ENCODE measurements at regions not wholly inside any gene's neighbourhood (a gene's known extent, or its start where the extent isn't known, plus 50 kb on each side); places are given as distances from the start of the nearest gene placed in this dataset.

DNA sequence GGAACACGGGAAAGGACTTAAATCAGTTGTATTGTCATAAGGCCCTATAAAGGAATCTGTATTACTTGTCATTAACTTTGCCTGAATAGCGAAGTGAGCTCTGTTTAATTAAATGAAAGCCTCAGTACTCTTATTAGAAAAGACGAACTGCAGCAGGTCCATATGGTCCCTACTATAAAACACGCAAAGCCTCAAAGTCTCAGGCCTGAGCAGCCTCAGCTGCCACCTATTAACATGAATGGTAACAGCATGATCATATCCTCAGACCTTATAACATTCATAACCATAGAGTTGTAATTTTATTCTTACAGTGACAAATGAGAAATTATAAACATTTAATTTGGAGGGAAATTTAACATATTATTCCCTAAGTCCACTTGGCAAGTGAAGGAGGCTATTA is 1113.7 kb upstream of the WWC1 start:
- Histone ChIP-seq H3K27me3 (ENCODE audit: control insufficient read depth in 2 of 2, insufficient read depth in 2 of 2, low read length in 2 of 2) (no peaks in the 10 kb centered on the region), H4K20me1 (ENCODE audit: insufficient read depth, low read length) (no peaks in the 10 kb centered on the region), H3K36me3 (replicated peaks in 1 of 2; ENCODE audit: control insufficient read depth in 1 of 2, insufficient read depth in 2 of 2, low read length in 2 of 2) (no peaks in the 10 kb centered on the region), H3K4me2 (replicated peaks; ENCODE audit: extremely low read depth, low read length, poor library complexity, severe bottlenecking) (no peak overlapping the region), H3K9me3 (replicated peaks in 1 of 2; ENCODE audit: control insufficient read depth in 1 of 2, insufficient read depth in 1 of 2, low read length in 2 of 2) (peaks cover 4 to 5% of the 10 kb centered on the region in 2 donors), H3K4me1 (ENCODE audit: control insufficient read depth in 1 of 2, insufficient read depth in 2 of 2, low read length in 2 of 2) (no peaks in the 10 kb centered on the region), H3K4me3 (replicated peaks in 1 of 3; ENCODE audit: low read depth in 2 of 3, low read length in 3 of 3) (no peak overlapping the region), H3K27ac (ENCODE audit: low read depth in 1 of 2, low read length in 2 of 2) (no peak overlapping the region), H2AFZ (ENCODE audit: insufficient read depth, low read depth, low read length, poor library complexity, severe bottlenecking) (no peak overlapping the region), H3K79me2 (ENCODE audit: insufficient read depth, low read length) (no peaks in the 10 kb centered on the region), H3K9ac (ENCODE audit: insufficient read depth, low read length, poor library complexity, severe bottlenecking) (no peak overlapping the region)
- Mint-ChIP-seq H3K27ac (no peak overlapping the region), H3K27me3 (ENCODE audit: low read depth in 3 of 3) (peaks cover 0 to 1% (median 0%) of the 10 kb centered on the region in 3 donors), H3K9me3 (peaks cover 2 to 9% (median 4%) of the 10 kb centered on the region in 7 donors), H3K4me1 (no peaks in the 10 kb centered on the region), H3K36me3 (no peaks in the 10 kb centered on the region), H3K4me3 (no peak overlapping the region)
- 92% methylated on average over 2 of the region's 4 CpGs for WGBS (ENCODE audit: insufficient coverage)
- TF ChIP-seq, protein P1, sequence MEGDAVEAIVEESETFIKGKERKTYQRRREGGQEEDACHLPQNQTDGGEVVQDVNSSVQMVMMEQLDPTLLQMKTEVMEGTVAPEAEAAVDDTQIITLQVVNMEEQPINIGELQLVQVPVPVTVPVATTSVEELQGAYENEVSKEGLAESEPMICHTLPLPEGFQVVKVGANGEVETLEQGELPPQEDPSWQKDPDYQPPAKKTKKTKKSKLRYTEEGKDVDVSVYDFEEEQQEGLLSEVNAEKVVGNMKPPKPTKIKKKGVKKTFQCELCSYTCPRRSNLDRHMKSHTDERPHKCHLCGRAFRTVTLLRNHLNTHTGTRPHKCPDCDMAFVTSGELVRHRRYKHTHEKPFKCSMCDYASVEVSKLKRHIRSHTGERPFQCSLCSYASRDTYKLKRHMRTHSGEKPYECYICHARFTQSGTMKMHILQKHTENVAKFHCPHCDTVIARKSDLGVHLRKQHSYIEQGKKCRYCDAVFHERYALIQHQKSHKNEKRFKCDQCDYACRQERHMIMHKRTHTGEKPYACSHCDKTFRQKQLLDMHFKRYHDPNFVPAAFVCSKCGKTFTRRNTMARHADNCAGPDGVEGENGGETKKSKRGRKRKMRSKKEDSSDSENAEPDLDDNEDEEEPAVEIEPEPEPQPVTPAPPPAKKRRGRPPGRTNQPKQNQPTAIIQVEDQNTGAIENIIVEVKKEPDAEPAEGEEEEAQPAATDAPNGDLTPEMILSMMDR (IDR thresholded peaks at IDR 0.05), result no peak
- intact Hi-C loops (cut with micrococcal nuclease), result no loop called here
- no peak for DNase-seq

DNA sequence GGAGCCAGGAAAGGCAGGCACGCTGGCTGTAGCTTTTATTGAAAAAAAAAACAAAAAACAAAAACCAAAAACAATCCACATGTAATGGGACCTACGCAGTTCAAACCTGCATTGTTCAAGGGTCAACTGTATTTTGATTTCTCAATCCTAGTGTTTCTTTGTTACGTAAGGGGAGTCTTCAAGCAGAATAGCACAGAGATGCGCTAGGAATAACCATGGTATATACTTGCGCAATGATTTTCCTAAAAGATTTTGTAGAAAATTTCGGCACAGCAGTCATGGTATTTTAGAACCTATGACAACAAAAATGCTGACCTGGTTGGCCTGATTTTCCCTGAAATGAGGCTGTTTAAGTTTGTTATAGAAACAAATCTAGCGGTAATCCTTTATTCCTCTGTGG is 1110.5 kb upstream of the WWC1 start:
- Histone ChIP-seq H3K4me1 (ENCODE audit: control insufficient read depth in 1 of 2, insufficient read depth in 2 of 2, low read length in 2 of 2) (no peaks in the 10 kb centered on the region), H2AFZ (ENCODE audit: insufficient read depth, low read depth, low read length, poor library complexity, severe bottlenecking) (no peak overlapping the region), H3K4me2 (replicated peaks; ENCODE audit: extremely low read depth, low read length, poor library complexity, severe bottlenecking) (no peak overlapping the region), H3K79me2 (ENCODE audit: insufficient read depth, low read length) (no peaks in the 10 kb centered on the region), H4K20me1 (ENCODE audit: insufficient read depth, low read length) (no peaks in the 10 kb centered on the region), H3K27ac (ENCODE audit: low read depth in 1 of 2, low read length in 2 of 2) (no peak overlapping the region), H3K27me3 (ENCODE audit: control insufficient read depth in 2 of 2, insufficient read depth in 2 of 2, low read length in 2 of 2) (no peaks in the 10 kb centered on the region), H3K4me3 (replicated peaks in 1 of 3; ENCODE audit: low read depth in 2 of 3, low read length in 3 of 3) (no peak overlapping the region), H3K36me3 (replicated peaks in 1 of 2; ENCODE audit: control insufficient read depth in 1 of 2, insufficient read depth in 2 of 2, low read length in 2 of 2) (no peaks in the 10 kb centered on the region), H3K9ac (ENCODE audit: insufficient read depth, low read length, poor library complexity, severe bottlenecking) (no peak overlapping the region), H3K9me3 (replicated peaks in 1 of 2; ENCODE audit: control insufficient read depth in 1 of 2, insufficient read depth in 1 of 2, low read length in 2 of 2) (peaks cover 3 to 5% of the 10 kb centered on the region in 2 donors)
- Mint-ChIP-seq H3K27me3 (ENCODE audit: low read depth in 3 of 3) (peaks cover 0 to 1% (median 0%) of the 10 kb centered on the region in 3 donors), H3K4me1 (no peaks in the 10 kb centered on the region), H3K27ac (no peak overlapping the region), H3K4me3 (no peak overlapping the region), H3K36me3 (no peaks in the 10 kb centered on the region), H3K9me3 (peaks cover 0 to 16% (median 3%) of the 10 kb centered on the region in 7 donors)
- no peak for DNase-seq
- WGBS (ENCODE audit: insufficient coverage), result 90% methylated on average over 5 of the region's 7 CpGs
- TF ChIP-seq, protein P1 (IDR thresholded peaks at IDR 0.05), result no peak
- intact Hi-C loops (cut with micrococcal nuclease), result no loop called here

Data from CD14-positive monocyte (primary cell).